HL-60/S4 treated with retinoic acid at 250 ng/mL for 4 days and 3 days (cell line): ENCODE measurements at regions not wholly inside any gene's neighbourhood (a gene's known extent, or its start where the extent isn't known, plus 50 kb on each side); places are given as distances from the start of the nearest gene placed in this dataset.

Experiments used
- in situ Hi-C: fragments of 300-500 bp; cut with MboI; formaldehyde crosslinking; loops from 2 replicates; pipeline ENCODE4 v1.7.0; 2022; ENCODE audit warnings: low sequenced_read_pairs

- in situ Hi-C loops = no loop called here
Observed at GRCh38 chr6:138691595-138692057, 81.9 kb upstream of the CCDC28A start.

GRCh38 chr6:138692058-138692977, 81.3 kb upstream of the CCDC28A start:
- in situ Hi-C loops = no loop called here

GRCh38 chr6:138692978-138693909, 80.3 kb upstream of the CCDC28A start:
- in situ Hi-C loops = no loop called here

GRCh38 chr6:138695193-138695592, 78.4 kb upstream of the CCDC28A start:
- in situ Hi-C loops = no loop called here

- in situ Hi-C loops = no loop called here
Observed at GRCh38 chr6:138714493-138714892, 59.1 kb upstream of the CCDC28A start.

GRCh38 chr6:138716013-138716412, 57.6 kb upstream of the CCDC28A start:
- in situ Hi-C loops = no loop called here

GRCh38 chr6:138716971-138717665, 56.5 kb upstream of the CCDC28A start:
- in situ Hi-C loops = no loop called here

GRCh38 chr6:138719011-138719635, 54.4 kb upstream of the CCDC28A start:
- in situ Hi-C loops = no loop called here

GRCh38 chr6:138719744-138720143, 53.8 kb upstream of the CCDC28A start:
- in situ Hi-C loops = no loop called here

GRCh38 chr6:138722425-138723371, 50.9 kb upstream of the CCDC28A start:
- in situ Hi-C loops = no loop called here
